ENCODE measurements at regions not wholly inside any gene's neighbourhood (a gene's known extent, or its start where the extent isn't known, plus 50 kb on each side); places are given as distances from the start of the nearest gene placed in this dataset.

DNA sequence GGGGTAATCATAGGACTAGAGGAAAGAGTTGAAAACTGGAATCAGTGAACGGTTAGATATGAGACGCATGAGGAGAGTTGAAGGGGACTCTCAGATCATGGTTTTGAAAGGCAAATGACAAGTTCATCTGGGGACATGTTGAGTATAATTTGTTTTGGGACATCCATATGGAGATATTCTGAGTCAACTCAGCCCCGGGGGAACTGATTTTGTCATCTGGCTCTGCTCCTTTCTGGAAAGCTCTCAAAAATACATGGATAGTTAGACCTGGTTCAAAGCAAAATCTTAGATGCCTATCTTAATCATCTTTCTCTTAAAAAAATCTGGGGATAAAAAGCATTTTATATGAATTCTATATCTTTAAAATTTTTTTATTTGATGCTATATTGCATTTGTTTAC lies 161.2 kb downstream of the SNX18 start:
- CTCF ChIA-PET, result no interaction called here
- H3K27ac Mint-ChIP-seq (ENCODE audit: unreplicated experiment), result no peak overlapping the region
- H3K4me1 Mint-ChIP-seq (ENCODE audit: low read depth, unreplicated experiment), result no peaks in the 10 kb centered on the region
- Histone ChIP-seq H3K4me3 (ENCODE audit: low read depth, low read length) (no peak overlapping the region), H3K4me1 (no peaks in the 10 kb centered on the region), H3K9me3 (no peaks in the 10 kb centered on the region), H3K27me3 (replicated peaks; ENCODE audit: control insufficient read depth, insufficient read depth, low read length) (no peaks in the 10 kb centered on the region), H3K36me3 (ENCODE audit: control insufficient read depth, insufficient read depth, low read length) (no peaks in the 10 kb centered on the region)
- H3K9me3 Mint-ChIP-seq (ENCODE audit: unreplicated experiment), result no peaks in the 10 kb centered on the region
- TF ChIP-seq CTCF (IDR thresholded peaks at IDR 0.05; ENCODE audit: insufficient read depth in 1 of 2, low read depth in 1 of 2, low read length in 1 of 2, severe bottlenecking in 1 of 2, unreplicated experiment in 1 of 2), result no peak
- intact Hi-C loops (cut with micrococcal nuclease; ENCODE audit: unreplicated experiment), result no loop called here
- no peaks in the 10 kb centered on the region for H3K36me3 Mint-ChIP-seq (ENCODE audit: insufficient read depth, unreplicated experiment)
- H3K4me3 Mint-ChIP-seq (ENCODE audit: unreplicated experiment), result no peak overlapping the region
- POLR2A ChIA-PET, result no interaction called here
- peaks cover 15% of the 10 kb centered on the region for H3K27me3 Mint-ChIP-seq (ENCODE audit: insufficient read depth, unreplicated experiment)
- no peak for DNase-seq
- BruUV-seq (replicated peaks), result no TSS peak

DNA sequence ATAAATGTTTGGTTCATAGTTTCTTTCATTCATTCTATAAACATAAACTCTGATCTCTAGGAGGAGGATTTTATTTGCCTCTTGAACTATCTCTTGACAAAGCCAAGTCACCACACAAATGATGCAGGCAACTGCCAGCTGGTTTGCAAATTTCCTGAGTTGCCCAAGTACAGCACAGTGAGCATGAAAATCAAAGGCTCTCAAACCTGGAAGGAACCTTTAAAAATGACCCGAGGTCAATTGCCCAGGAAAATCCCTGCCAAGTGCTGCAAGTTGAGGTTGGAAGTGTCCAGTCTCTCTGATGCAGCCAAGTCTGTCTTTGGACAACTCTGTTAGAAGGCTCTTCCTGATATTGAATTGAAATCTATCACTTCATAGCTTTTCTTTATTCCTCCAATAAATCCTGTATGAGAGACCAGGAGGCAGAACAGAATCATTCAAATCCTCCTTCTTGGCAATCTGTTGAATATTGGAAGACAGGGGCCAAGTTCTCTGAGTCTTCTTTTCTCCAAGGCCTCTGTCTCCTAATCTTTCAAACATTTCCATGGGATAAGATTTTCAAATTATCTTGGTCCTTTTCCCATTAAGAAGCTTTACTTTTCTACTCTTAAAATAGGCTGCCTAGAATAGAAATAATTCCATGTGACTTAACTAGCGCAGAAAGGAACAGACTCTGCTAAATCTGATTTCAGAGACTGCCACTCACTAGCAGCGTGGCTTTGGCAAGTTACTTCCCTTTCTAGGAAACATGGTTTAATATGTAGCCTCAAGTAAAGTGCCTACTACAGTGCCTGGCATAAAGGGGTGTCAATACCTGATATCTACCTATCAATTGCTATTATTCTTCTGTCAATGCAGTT lies 159.2 kb downstream of the SNX18 start:
- Histone ChIP-seq H3K4me3 (ENCODE audit: low read depth, low read length) (no peak overlapping the region), H3K36me3 (ENCODE audit: control insufficient read depth, insufficient read depth, low read length) (no peaks in the 10 kb centered on the region), H3K9me3 (no peaks in the 10 kb centered on the region), H3K27me3 (replicated peaks; ENCODE audit: control insufficient read depth, insufficient read depth, low read length) (no peaks in the 10 kb centered on the region), H3K4me1 (no peaks in the 10 kb centered on the region)
- peaks cover 8% of the 10 kb centered on the region for H3K27me3 Mint-ChIP-seq (ENCODE audit: insufficient read depth, unreplicated experiment)
- no TSS peak for BruUV-seq (replicated peaks)
- ChIA-PET CTCF (no interaction called here), POLR2A (no interaction called here)
- no peak overlapping the region for H3K27ac Mint-ChIP-seq (ENCODE audit: unreplicated experiment)
- no peak for DNase-seq
- no peak for TF ChIP-seq CTCF (IDR thresholded peaks at IDR 0.05; ENCODE audit: insufficient read depth in 1 of 2, low read depth in 1 of 2, low read length in 1 of 2, severe bottlenecking in 1 of 2, unreplicated experiment in 1 of 2)
- H3K4me1 Mint-ChIP-seq (ENCODE audit: low read depth, unreplicated experiment), result no peaks in the 10 kb centered on the region
- intact Hi-C loops (cut with micrococcal nuclease; ENCODE audit: unreplicated experiment), result no loop called here
- no peaks in the 10 kb centered on the region for H3K36me3 Mint-ChIP-seq (ENCODE audit: insufficient read depth, unreplicated experiment)
- H3K9me3 Mint-ChIP-seq (ENCODE audit: unreplicated experiment), result no peaks in the 10 kb centered on the region
- no peak overlapping the region for H3K4me3 Mint-ChIP-seq (ENCODE audit: unreplicated experiment)

DNA sequence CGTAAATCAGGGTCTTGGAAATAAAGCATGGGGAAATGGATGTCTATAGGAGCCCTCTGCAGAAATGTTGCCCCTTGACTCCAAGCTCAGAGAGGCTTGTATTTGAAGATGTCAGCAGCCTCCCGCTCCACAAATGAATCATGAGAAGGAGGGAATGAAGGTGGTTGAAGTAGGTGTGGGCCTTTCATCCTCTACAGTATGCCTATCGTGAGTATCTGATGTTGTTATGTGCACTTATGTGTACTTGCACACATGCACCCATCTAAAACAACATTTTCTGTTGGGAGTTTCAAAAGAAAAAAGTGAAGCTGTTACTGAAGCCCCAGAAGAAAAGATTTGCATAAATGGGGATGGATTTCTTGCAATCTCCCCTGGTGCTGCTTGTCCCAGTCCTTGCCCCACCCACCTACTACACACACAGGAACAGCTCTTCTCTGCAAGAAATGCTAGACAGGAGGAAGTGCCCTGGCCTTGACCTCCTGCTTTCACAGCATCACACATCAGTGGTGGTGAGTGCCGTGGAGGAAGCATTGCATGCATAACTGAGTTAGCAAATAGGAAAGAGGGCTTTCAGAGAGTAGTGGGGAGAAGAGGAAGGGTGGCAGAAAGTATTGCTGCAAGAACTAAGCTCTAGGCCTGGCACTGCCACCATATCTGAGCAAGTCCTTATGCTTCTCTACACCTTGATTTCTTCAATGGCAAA lies 156.1 kb downstream of the SNX18 start:
- no TSS peak for BruUV-seq (replicated peaks)
- intact Hi-C loops (cut with micrococcal nuclease; ENCODE audit: unreplicated experiment), result no loop called here
- Mint-ChIP-seq H3K27me3 (ENCODE audit: insufficient read depth, unreplicated experiment) (peaks cover 4% of the 10 kb centered on the region), H3K4me3 (ENCODE audit: unreplicated experiment) (no peak overlapping the region), H3K9me3 (ENCODE audit: unreplicated experiment) (peaks cover under 1% of the 10 kb centered on the region), H3K27ac (ENCODE audit: unreplicated experiment) (no peak overlapping the region), H3K4me1 (ENCODE audit: low read depth, unreplicated experiment) (no peaks in the 10 kb centered on the region), H3K36me3 (ENCODE audit: insufficient read depth, unreplicated experiment) (no peaks in the 10 kb centered on the region)
- TF ChIP-seq CTCF (IDR thresholded peaks at IDR 0.05; ENCODE audit: insufficient read depth in 1 of 2, low read depth in 1 of 2, low read length in 1 of 2, severe bottlenecking in 1 of 2, unreplicated experiment in 1 of 2), result no peak
- H3K27me3 ChIP-seq (replicated peaks; ENCODE audit: control insufficient read depth, insufficient read depth, low read length), result no peaks in the 10 kb centered on the region
- H3K9me3 ChIP-seq, result peaks cover 7% of the 10 kb centered on the region; the same call in 1 of the 2 replicates
- POLR2A ChIA-PET, result no interaction called here
- H3K4me3 ChIP-seq (ENCODE audit: low read depth, low read length), result no peak overlapping the region
- H3K36me3 ChIP-seq (ENCODE audit: control insufficient read depth, insufficient read depth, low read length), result no peaks in the 10 kb centered on the region
- CTCF ChIA-PET, result no interaction called here
- no peak for DNase-seq
- H3K4me1 ChIP-seq, result no peaks in the 10 kb centered on the region
